Liver (tissue), 8 donors: ENCODE measurements at regions not wholly inside any gene's neighbourhood (a gene's known extent, or its start where the extent isn't known, plus 50 kb on each side); places are given as distances from the start of the nearest gene placed in this dataset.

Source experiments
- DNase-seq: peaks from one replicate; pipeline ENCODE4 v3.0.0-alpha.2; 2017; ENCODE audit warnings: low spot score
- H3K27ac ChIP-seq, 2 donors: one replicate each; pipeline ENCODE4 v1.7.0; 2013; ENCODE audit warnings: inconsistent platforms in 2 of 2, low read length in 2 of 2, control low read depth in 1 of 2, low read depth in 1 of 2, mild to moderate bottlenecking in 1 of 2
- H3K27me3 ChIP-seq, 4 donors: one replicate each; pipeline versions ENCODE4 v1.6.1 to v1.7.0; 2013; ENCODE audit warnings: low read length in 3 of 4, inconsistent platforms in 1 of 4, mild to moderate bottlenecking in 1 of 4, moderate library complexity in 1 of 4; ENCODE audit not compliant: control insufficient read depth in 4 of 4, insufficient read depth in 4 of 4
- H3K36me3 ChIP-seq, 4 donors: one replicate each; pipeline versions ENCODE4 v1.6.1 to v1.7.0; 2013; ENCODE audit warnings: low read length in 3 of 4, mild to moderate bottlenecking in 3 of 4, low read depth in 1 of 4, moderate library complexity in 1 of 4; ENCODE audit not compliant: control insufficient read depth in 4 of 4, insufficient read depth in 3 of 4
- H3K4me1 ChIP-seq, 4 donors: one replicate each; pipeline versions ENCODE4 v1.6.1 to v1.7.0; 2013; ENCODE audit warnings: low read length in 3 of 4, mild to moderate bottlenecking in 3 of 4, moderate library complexity in 1 of 4; ENCODE audit not compliant: control insufficient read depth in 4 of 4, insufficient read depth in 4 of 4
- H3K4me3 ChIP-seq, 3 donors: one replicate each; pipeline versions ENCODE4 v1.6.1 to v1.7.0; 2013; ENCODE audit warnings: low read length in 3 of 3, control low read depth in 1 of 3, low read depth in 1 of 3, mild to moderate bottlenecking in 1 of 3
- H3K9ac ChIP-seq, 2 donors: one replicate each; pipeline ENCODE4 v1.7.0; 2013; ENCODE audit warnings: low read length in 2 of 2, mild to moderate bottlenecking in 2 of 2, moderate library complexity in 2 of 2, control low read depth in 1 of 2, low read depth in 1 of 2
- H3K9me3 ChIP-seq, 4 donors: one replicate each; pipeline versions ENCODE4 v1.6.1 to v1.7.0; 2013; ENCODE audit warnings: low read length in 3 of 4; ENCODE audit not compliant: control insufficient read depth in 4 of 4
- FOXA1 ChIP-seq: IDR thresholded peaks from 2 replicates; pipeline ENCODE4 v1.6.1; 2016; ENCODE audit warnings: antibody characterized with exemption
- FOXA2 ChIP-seq: IDR thresholded peaks from 2 replicates; pipeline ENCODE4 v1.6.1; 2016; ENCODE audit warnings: antibody characterized with exemption
- GABPA ChIP-seq, 2 donors: IDR thresholded peaks in 1 of 2; conservative IDR thresholded peaks in 1 of 2; 2 replicates each; pipeline ENCODE4 v1.6.1; 2016; ENCODE audit warnings: antibody characterized with exemption in 2 of 2, mild to moderate bottlenecking in 1 of 2, moderate library complexity in 1 of 2
- HNF4A ChIP-seq, 2 donors: conservative IDR thresholded peaks; 2 replicates each; pipeline ENCODE4 v1.6.1; 2016; ENCODE audit warnings: antibody characterized with exemption in 2 of 2, mild to moderate bottlenecking in 2 of 2
- HNF4G ChIP-seq: IDR thresholded peaks from 2 replicates; pipeline ENCODE4 v1.6.1; 2016; ENCODE audit warnings: antibody characterized with exemption
- JUND ChIP-seq, 2 donors: IDR thresholded peaks; 2 replicates each; pipeline ENCODE4 v1.6.1; 2016; ENCODE audit warnings: antibody characterized with exemption in 2 of 2
- NR2F2 ChIP-seq: IDR thresholded peaks from 2 replicates; pipeline ENCODE4 v1.6.1; 2016; ENCODE audit warnings: antibody characterized with exemption
- RAD21 ChIP-seq, 2 donors: IDR thresholded peaks; 2 replicates each; pipeline ENCODE4 v1.6.1; 2016; ENCODE audit warnings: antibody characterized with exemption in 2 of 2, mild to moderate bottlenecking in 2 of 2
- RXRA ChIP-seq, 2 donors: IDR thresholded peaks; 2 replicates each; pipeline ENCODE4 v1.6.1; 2017 to 2018; ENCODE audit warnings: antibody characterized with exemption in 2 of 2, mild to moderate bottlenecking in 1 of 2
- SP1 ChIP-seq: IDR thresholded peaks from 2 replicates; pipeline ENCODE4 v1.6.1; 2018; ENCODE audit warnings: antibody characterized with exemption, mild to moderate bottlenecking
- TAF1 ChIP-seq: conservative IDR thresholded peaks from 2 replicates; pipeline ENCODE4 v1.6.1; 2016; ENCODE audit warnings: antibody characterized with exemption, mild to moderate bottlenecking
- YY1 ChIP-seq: IDR thresholded peaks from 2 replicates; pipeline ENCODE4 v1.6.1; 2016; ENCODE audit warnings: antibody characterized with exemption, mild to moderate bottlenecking
- WGBS: extraction: QIAGEN DNeasy Blood & Tissue Kit; methylation state at CpG from one replicate; pipeline ENCODE4 v1.1.7; 2013; 5-methylcytosine and 5-hydroxymethylcytosine counted together
- TF ChIP-seq, protein P1 (sequence below): IDR thresholded peaks from 2 replicates; pipeline ENCODE4 v1.6.1; 2016; ENCODE audit warnings: antibody characterized with exemption
- TF ChIP-seq, protein P2 (sequence below): IDR thresholded peaks from 2 replicates; pipeline ENCODE4 v1.6.1; 2016; ENCODE audit warnings: antibody characterized with exemption
- TF ChIP-seq, protein P3 (sequence below): IDR thresholded peaks from 2 replicates; pipeline ENCODE4 v1.6.1; 2016; ENCODE audit warnings: antibody characterized with exemption
- TF ChIP-seq, protein P4 (sequence below): fragments of 150-350 bp; IDR thresholded peaks from 2 replicates; pipeline ENCODE4 v1.5.1; 2017; ENCODE audit warnings: improper control_type of control experiment, low read depth, low read length; ENCODE audit not compliant: missing input control
- TF ChIP-seq, protein P5 (sequence below): IDR thresholded peaks from 2 replicates; pipeline ENCODE4 v1.6.1; 2016; ENCODE audit warnings: antibody characterized with exemption, mild to moderate bottlenecking
- donor health status: healthy.
- donor health status: healthy.
- donor health status: healthy.
- donor health status: healthy.
- donor health status: healthy.

DNA sequence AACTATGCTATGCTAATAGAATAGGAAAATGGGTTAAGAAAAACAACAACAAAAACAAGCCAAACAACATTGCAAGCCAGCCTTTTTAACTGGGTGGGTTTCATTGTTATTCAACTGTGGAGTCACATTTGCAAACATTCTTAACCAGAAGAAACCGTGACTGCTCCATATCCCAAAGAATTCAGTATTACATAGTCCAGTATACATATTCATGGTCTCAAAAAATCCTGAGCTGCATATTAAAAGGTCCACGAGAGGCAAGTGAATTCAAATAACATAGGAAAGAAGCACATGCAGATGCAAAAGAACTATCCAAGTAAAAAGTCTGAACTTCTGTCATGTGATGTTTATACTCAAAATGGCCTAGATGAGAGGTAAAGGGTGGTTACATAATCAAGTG lies 179.1 kb upstream of the ETAA1 start:
- Histone ChIP-seq H3K27ac (no peak overlapping the region), H3K4me3 (no peak overlapping the region), H3K9me3 (no peaks in the 10 kb centered on the region), H3K27me3 (peaks cover 0 to 5% (median 0%) of the 10 kb centered on the region in 4 donors), H3K4me1 (no peaks in the 10 kb centered on the region), H3K9ac (no peak overlapping the region), H3K36me3 (no peaks in the 10 kb centered on the region)
- 88% methylated on average over 2 of the region's 2 CpGs for WGBS
- DNase-seq, result no peak
- TF ChIP-seq RXRA (IDR thresholded peaks at IDR 0.05) (no peak), HNF4G (no peak), RAD21 (IDR thresholded peaks at IDR 0.05) (no peak), YY1 (no peak), TAF1 (no peak), NR2F2 (no peak), GABPA (IDR thresholded peaks at IDR 0.05 in 1 of 2, conservative IDR thresholded peaks at IDR 0.05 in 1 of 2) (no peak), SP1 (no peak), HNF4A (conservative IDR thresholded peaks at IDR 0.05) (no peak)
- TF ChIP-seq, protein P1, sequence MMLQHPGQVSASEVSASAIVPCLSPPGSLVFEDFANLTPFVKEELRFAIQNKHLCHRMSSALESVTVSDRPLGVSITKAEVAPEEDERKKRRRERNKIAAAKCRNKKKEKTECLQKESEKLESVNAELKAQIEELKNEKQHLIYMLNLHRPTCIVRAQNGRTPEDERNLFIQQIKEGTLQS, result no peak
- TF ChIP-seq, protein P2, sequence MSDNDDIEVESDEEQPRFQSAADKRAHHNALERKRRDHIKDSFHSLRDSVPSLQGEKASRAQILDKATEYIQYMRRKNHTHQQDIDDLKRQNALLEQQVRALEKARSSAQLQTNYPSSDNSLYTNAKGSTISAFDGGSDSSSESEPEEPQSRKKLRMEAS, result no peak
- TF ChIP-seq, protein P3, sequence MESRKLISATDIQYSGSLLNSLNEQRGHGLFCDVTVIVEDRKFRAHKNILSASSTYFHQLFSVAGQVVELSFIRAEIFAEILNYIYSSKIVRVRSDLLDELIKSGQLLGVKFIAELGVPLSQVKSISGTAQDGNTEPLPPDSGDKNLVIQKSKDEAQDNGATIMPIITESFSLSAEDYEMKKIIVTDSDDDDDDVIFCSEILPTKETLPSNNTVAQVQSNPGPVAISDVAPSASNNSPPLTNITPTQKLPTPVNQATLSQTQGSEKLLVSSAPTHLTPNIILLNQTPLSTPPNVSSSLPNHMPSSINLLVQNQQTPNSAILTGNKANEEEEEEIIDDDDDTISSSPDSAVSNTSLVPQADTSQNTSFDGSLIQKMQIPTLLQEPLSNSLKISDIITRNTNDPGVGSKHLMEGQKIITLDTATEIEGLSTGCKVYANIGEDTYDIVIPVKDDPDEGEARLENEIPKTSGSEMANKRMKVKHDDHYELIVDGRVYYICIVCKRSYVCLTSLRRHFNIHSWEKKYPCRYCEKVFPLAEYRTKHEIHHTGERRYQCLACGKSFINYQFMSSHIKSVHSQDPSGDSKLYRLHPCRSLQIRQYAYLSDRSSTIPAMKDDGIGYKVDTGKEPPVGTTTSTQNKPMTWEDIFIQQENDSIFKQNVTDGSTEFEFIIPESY, result no peak

DNA sequence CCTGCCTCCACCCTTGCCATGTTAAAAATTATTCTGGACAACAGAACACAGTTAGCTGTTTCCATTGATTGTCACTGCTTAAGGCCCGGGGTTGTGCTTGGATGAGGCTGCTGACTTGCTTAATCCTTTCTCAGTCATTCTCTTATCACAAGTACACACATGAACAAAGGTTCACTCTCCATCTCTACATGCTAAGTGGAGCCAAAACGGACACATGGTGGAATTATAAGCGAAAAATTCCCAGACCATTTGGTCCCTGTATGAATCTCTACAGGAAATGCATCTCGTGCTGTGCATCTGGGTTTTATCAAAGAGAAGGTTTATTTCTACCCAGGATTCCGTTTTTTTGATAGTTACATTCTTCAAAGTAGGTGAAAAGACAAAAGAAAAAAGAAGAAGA lies 177.5 kb upstream of the ETAA1 start:
- no peak for DNase-seq
- no peak overlapping the region for H3K4me3 ChIP-seq
- TF ChIP-seq FOXA1 (no peak), JUND (IDR thresholded peaks at IDR 0.05) (no peak), TAF1 (no peak), GABPA (IDR thresholded peaks at IDR 0.05 in 1 of 2, conservative IDR thresholded peaks at IDR 0.05 in 1 of 2) (no peak), RAD21 (IDR thresholded peaks at IDR 0.05) (no peak), NR2F2 (no peak), HNF4A (conservative IDR thresholded peaks at IDR 0.05) (no peak), FOXA2 (no peak), SP1 (no peak), HNF4G (no peak), YY1 (no peak)
- TF ChIP-seq, protein P3, result no peak
- TF ChIP-seq, protein P4, sequence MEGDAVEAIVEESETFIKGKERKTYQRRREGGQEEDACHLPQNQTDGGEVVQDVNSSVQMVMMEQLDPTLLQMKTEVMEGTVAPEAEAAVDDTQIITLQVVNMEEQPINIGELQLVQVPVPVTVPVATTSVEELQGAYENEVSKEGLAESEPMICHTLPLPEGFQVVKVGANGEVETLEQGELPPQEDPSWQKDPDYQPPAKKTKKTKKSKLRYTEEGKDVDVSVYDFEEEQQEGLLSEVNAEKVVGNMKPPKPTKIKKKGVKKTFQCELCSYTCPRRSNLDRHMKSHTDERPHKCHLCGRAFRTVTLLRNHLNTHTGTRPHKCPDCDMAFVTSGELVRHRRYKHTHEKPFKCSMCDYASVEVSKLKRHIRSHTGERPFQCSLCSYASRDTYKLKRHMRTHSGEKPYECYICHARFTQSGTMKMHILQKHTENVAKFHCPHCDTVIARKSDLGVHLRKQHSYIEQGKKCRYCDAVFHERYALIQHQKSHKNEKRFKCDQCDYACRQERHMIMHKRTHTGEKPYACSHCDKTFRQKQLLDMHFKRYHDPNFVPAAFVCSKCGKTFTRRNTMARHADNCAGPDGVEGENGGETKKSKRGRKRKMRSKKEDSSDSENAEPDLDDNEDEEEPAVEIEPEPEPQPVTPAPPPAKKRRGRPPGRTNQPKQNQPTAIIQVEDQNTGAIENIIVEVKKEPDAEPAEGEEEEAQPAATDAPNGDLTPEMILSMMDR, result no peak
- TF ChIP-seq, protein P1, result no peak
- TF ChIP-seq, protein P5, sequence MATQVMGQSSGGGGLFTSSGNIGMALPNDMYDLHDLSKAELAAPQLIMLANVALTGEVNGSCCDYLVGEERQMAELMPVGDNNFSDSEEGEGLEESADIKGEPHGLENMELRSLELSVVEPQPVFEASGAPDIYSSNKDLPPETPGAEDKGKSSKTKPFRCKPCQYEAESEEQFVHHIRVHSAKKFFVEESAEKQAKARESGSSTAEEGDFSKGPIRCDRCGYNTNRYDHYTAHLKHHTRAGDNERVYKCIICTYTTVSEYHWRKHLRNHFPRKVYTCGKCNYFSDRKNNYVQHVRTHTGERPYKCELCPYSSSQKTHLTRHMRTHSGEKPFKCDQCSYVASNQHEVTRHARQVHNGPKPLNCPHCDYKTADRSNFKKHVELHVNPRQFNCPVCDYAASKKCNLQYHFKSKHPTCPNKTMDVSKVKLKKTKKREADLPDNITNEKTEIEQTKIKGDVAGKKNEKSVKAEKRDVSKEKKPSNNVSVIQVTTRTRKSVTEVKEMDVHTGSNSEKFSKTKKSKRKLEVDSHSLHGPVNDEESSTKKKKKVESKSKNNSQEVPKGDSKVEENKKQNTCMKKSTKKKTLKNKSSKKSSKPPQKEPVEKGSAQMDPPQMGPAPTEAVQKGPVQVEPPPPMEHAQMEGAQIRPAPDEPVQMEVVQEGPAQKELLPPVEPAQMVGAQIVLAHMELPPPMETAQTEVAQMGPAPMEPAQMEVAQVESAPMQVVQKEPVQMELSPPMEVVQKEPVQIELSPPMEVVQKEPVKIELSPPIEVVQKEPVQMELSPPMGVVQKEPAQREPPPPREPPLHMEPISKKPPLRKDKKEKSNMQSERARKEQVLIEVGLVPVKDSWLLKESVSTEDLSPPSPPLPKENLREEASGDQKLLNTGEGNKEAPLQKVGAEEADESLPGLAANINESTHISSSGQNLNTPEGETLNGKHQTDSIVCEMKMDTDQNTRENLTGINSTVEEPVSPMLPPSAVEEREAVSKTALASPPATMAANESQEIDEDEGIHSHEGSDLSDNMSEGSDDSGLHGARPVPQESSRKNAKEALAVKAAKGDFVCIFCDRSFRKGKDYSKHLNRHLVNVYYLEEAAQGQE, result no peak
- TF ChIP-seq, protein P2, result no peak

More for the DNA sequence above, 177.5 kb upstream of the ETAA1 start:
- H3K36me3 ChIP-seq, result no peaks in the 10 kb centered on the region
- 69% methylated on average over 5 of the region's 5 CpGs for WGBS
- no peaks in the 10 kb centered on the region for H3K9me3 ChIP-seq
- H3K27ac ChIP-seq, result no peak overlapping the region
- H3K9ac ChIP-seq, result no peak overlapping the region
- no peaks in the 10 kb centered on the region for H3K27me3 ChIP-seq
- H3K4me1 ChIP-seq, result no peaks in the 10 kb centered on the region
